HG02885 (cell line): ENCODE measurements at regions not wholly inside any gene's neighbourhood (a gene's known extent, or its start where the extent isn't known, plus 50 kb on each side); places are given as distances from the start of the nearest gene placed in this dataset.
"Not testable (repeated sequence)": the region's sequence is repeated elsewhere in the genome, so short reads cannot be mapped to it uniquely, and the experiment has no call there.

Source experiments
- ATAC-seq: cut with Tn5 transposase; IDR thresholded peaks from one replicate; pipeline ENCODE4 v1.9.1; 2021; ENCODE audit warnings: mild to moderate bottlenecking; ENCODE audit not compliant: unreplicated experiment, poor library complexity

DNA sequence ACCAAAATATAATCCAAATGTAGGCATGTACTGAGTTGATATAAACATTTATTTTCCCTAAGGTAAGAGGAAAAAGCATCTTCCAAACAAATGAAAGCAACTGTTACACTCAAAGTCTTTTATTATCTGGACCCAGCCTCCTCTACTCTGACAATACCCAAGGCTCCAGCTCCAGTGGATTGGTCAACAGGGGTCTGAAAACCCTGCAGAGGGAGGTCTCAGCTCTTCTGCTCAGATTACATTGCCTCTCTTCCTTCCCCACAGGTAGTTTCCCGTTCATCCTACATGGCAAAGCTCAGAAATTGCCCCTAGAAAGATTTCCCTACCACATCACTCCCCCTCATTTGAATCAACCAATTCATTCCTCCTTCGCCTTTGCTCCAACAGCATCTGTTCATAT is 457.0 kb downstream of the METTL4 start:
- no peak for ATAC-seq

DNA sequence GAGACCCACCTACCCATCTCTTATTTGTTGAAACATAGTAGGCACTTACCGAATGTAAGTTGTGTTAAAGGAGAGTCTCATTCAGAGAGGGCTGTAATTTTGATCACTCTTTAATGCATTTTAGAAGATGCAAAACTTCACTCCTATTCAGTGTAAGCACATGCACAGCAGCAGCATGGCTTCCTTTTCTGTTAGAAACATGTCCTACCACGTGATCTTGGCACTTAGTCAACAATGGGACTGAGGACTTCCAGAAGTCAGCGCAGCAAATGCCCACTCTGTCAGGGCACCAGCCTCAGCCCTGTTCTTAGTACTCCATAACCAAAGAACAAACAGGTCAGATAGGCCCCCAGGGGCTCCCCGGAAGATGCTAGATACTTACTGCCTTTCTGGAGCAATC is 456.5 kb downstream of the METTL4 start:
- no peak for ATAC-seq

DNA sequence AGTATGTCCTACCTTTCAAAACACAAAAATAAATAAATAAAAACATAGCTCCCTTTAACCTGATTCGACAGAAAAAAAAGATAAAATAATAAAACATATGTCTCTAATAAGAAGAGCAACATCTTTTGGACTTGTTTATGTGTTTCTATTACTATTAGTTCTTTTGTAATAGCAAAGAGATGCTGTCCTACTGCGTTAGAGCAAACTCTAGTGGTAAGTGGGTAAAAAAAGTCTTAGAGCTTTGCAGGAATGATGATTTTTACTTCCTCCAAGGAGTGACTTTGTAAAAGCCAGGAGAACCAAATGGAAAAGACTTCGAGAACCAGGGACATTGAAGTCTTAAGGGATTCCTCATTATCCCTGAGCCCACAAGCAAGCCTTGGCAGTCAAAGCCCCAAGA is 450.1 kb downstream of the METTL4 start:
- no peak for ATAC-seq

DNA sequence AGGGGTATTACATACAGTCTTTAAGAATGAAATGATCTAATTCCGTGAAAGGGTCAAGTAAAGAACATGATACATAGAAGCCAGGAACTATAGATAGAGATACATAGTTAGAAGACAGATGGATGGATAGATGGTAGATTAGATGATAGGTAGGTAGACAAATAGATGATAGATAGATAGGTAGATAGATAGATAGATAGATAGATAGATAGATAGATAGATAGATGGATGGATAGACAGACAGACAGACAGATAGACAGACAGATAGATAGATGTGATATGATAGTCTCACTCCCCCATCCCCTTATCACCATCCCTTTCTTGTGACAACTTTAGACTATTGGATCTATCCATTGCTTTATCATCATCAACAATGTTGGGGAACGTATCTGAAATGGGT is 448.2 kb downstream of the METTL4 start:
- ATAC-seq = no peak

DNA sequence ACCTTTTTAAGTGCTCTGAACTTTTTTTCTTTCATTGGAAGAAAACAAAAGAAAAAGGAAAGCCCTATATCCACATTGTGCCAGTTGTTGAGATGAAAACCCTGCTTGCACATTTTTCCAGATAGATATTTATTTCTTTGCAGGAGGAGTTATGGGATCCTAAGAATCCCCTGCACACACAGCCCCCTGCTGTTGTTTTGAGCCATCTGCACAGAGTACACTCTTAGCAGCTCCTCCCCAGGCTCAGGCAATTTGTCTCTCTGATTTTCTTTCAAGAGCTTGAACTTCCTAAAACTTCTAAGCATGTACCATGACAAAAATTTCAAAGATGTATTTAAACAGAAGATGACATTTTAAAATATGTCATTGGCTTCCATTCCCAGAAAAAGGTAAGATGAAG is 436.9 kb downstream of the METTL4 start:
- ATAC-seq = no peak

DNA sequence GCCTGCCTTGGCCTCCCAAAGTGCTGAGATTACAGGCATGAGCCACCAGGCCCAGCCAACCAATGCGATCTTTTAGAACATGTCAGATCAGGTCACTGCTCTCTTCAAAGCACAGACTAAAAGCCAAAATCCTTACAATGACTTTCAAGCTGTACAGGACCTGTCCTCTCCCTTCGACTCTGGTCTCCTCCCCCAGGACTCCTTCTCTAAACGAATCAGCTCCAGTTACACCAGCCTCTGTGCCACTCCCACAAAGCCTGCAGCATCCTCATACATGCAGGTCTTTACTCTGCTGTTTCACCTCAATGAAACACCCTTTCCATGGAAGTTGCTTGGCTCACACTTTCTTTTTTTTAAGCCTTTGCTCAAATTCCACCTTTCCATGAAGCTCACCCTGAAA is 436.0 kb downstream of the METTL4 start:
- ATAC-seq = no peak

DNA sequence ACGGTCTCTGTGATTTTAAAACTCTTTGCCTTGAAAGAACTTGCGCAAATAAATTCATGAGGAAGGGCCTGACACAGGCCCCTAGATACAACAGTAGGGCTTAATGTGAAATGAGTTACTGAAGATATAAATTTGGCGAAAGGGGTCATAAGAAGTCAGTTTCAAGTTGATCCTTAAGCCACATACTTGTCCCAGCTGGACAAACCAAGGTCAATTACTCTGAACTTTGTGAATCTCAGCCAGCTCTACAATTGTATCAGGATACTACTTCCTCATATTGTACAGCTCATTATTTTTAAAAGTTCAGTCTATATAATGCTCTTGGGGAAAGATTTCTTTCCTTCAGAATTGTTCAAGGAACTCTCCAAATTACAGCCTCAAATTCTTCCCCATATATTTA is 432.8 kb downstream of the METTL4 start:
- no peak for ATAC-seq

GRCh38 chr18:2139691-2140090 is 431.6 kb downstream of the METTL4 start:
- ATAC-seq = no peak

- ATAC-seq = no peak
Observed at GRCh38 chr18:2143636-2144035, 427.7 kb downstream of the METTL4 start.

GRCh38 chr18:2144811-2145210 is 426.5 kb downstream of the METTL4 start:
- ATAC-seq = no peak

- no peak for ATAC-seq
Observed at GRCh38 chr18:2146092-2146491, 425.2 kb downstream of the METTL4 start.

DNA sequence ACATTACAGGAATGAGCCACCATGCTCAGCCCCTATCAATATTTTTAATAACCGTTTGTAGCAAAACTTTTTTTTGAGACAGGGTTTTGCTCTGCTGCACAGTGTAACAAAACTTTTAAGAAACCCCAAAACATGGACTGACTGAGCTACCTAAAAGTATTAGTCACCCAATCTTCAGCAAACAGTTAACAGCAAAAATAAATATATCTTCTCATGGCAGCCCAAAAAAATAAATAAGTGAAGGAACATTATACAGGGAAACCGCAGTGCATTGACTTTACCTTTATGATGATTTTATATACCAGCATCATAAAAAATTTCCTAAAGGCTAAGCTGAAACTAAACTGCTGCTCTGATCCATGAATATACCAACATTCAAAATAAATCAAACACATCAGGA is 424.6 kb downstream of the METTL4 start:
- ATAC-seq = no peak

DNA sequence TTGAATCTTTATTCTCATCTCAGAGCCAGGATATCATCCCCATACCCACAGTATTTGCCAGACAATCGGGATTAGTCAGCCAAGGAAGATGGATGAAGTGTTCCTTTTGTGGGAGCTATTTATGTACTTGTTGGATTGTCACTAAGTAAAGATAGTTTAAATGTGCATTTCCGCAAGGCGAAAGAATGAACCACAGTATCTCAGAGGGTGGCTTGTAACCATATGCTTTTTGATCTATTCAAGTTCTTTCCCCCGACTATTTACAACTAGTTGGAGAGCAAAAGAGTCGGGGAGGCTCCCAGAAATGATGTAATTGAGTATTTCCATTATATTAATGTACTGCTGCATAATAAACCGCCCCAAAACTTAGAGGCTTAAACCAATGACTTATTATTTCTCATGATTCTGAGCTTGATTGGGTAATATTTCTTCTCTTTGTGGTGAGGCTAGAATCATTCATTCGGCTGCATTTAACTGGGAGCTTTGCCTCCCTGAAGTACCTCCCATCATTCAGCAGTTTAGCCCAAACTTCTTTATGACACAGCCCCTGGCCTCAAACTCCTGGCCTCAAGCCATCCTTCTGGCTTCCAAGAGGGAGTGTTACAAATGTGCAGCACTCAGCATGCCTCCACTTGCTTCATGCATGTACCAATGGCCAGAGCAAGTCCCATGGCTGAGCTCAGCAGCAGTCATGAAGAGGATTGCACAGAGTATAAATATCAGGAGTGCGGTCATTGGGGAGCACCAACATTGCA is 423.7 kb downstream of the METTL4 start:
- ATAC-seq = no peak

DNA sequence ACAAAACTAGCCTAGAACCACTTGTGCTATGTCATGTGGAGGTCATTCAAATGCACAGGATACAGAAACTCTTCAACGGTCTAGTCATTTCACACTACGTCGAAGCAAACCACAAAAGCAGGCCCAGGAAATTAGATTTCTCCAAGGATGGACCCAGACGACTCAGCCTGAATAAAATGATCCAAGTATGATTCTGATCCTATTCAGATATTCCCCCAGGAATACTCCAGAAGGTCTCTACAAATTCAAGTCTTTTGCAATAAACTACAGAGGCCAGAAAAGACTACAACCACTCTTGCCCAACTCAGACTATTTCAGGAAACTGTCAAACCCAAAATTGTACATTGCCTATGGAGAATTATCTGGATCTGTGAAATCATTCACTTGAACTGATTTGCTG is 422.5 kb downstream of the METTL4 start:
- ATAC-seq = no peak

- ATAC-seq = no peak
Observed at GRCh38 chr18:2150566-2150965, 420.7 kb downstream of the METTL4 start.

- no peak for ATAC-seq
Observed at GRCh38 chr18:2154278-2154677, 417.0 kb downstream of the METTL4 start.

GRCh38 chr18:2164644-2165550 is 406.4 kb downstream of the METTL4 start:
- ATAC-seq = no peak

DNA sequence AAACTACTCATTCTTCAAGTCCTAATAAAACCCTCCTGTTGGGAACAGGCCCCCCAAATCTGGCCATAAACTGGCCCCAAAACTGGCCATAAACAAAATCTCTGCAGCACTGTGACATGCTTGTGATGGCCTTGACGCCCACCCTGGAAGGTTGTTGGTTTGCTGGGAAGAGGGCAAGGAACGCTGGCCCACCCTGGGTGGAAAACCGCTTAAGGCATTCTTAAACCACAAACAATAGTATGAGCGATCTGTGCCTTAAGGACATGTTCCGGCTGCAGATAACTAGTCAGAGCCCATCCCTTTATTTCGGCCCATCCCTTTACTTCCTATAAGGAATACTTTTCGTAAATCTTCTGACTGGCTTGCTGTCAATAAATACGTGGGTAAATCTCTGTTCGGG is 404.4 kb downstream of the METTL4 start:
- not testable (repeated sequence) for ATAC-seq

GRCh38 chr18:2168022-2168421 is 403.3 kb downstream of the METTL4 start:
- no peak for ATAC-seq

DNA sequence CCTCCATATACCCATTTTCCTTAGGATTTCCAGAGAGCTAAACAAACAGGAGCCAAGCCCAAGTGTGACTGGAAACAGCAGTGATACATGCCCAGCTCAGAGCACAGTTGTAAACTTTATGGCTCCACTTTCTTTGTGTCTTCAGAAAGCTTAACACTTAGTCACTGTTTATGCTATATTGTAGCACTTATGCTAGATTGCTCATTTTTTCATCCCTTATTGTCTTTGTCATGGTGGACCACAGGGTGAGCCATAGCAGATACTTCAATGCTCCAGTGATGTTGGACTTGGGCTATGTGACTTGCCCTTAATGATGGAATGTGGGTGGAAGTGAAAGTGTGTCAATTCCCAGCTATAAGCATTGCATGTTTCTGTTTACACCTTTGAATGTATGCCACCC is 401.6 kb downstream of the METTL4 start:
- no peak for ATAC-seq

DNA sequence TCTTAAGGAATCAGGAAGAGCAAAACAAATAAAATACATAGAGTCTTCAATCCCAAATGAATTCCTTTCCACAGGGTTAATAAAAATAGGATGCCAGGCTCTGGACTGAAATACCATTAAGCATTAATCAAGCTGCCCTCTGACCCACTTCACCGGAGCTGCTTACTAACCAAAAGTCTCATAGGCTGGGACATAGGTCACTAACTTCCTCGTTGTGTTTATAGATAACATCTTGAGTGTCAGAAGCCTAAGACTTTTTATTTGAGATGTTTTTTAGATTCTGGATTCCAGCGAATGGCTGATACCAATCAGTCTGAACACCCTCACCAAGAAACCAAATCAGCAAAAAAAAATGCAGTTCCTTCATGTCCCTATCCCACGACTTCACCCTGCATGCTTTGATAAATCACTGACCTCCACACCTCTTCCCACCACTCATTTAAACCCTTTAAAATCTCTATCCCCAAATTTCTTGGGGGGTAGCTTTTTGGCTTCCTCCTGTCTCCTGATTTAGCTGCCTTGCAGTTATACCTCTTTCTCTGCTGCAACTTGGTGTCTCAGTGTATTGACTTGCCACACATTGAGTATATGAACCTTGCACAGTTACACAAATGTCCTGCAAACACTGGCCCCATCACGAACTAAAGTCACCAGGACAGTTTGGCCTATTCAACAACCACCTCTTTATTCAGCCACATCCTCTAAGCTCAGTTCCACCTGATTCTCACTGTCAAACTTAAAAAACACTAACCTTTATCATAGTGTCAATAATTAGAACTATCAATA is 399.3 kb downstream of the METTL4 start:
- ATAC-seq = no peak
